Neural progenitor cell (in vitro differentiated cells): ENCODE measurements at regions not wholly inside any gene's neighbourhood (a gene's known extent, or its start where the extent isn't known, plus 50 kb on each side); places are given as distances from the start of the nearest gene placed in this dataset.

Experiments
- DNase-seq: peaks from one replicate; pipeline ENCODE4 v3.0.0-alpha.2; 2016; ENCODE audit warnings: low spot score
- H2AFZ ChIP-seq: fragments of 200-600 bp; sonication (generic); replicated peaks from 2 replicates; pipeline ENCODE4 v1.6.1; 2016; ENCODE audit warnings: antibody characterized with exemption
- H3F3A ChIP-seq: fragments of 200-600 bp; sonication (generic); 2 replicates; pipeline ENCODE4 v1.6.1; 2016; ENCODE audit warnings: antibody characterized with exemption, low read depth
- H3K27ac ChIP-seq: fragments of 200-600 bp; sonication (generic); 2 replicates; pipeline ENCODE4 v1.5.1; 2016; ENCODE audit warnings: mild to moderate bottlenecking
- H3K27me3 ChIP-seq: fragments of 200-600 bp; sonication (generic); 2 replicates; pipeline ENCODE4 v1.6.1; 2016; ENCODE audit warnings: mild to moderate bottlenecking, moderate library complexity
- H3K36me3 ChIP-seq: fragments of 200-600 bp; sonication (generic); 2 replicates; pipeline ENCODE4 v1.5.1; 2016
- H3K4me1 ChIP-seq: fragments of 200-600 bp; sonication (generic); 2 replicates; pipeline ENCODE4 v1.6.1; 2016; ENCODE audit warnings: mixed run types
- H3K4me2 ChIP-seq: fragments of 200-600 bp; sonication (generic); 2 replicates; pipeline ENCODE4 v1.6.1; 2016
- H3K4me3 ChIP-seq: fragments of 200-600 bp; sonication (generic); 2 replicates; pipeline ENCODE4 v1.5.1; 2016
- H3K79me2 ChIP-seq: fragments of 200-600 bp; sonication (generic); 2 replicates; pipeline ENCODE4 v1.6.1; 2016; ENCODE audit warnings: low read depth
- H3K9ac ChIP-seq: fragments of 200-600 bp; sonication (generic); 2 replicates; pipeline ENCODE4 v1.6.1; 2016
- H3K9me3 ChIP-seq: fragments of 200-600 bp; sonication (generic); 2 replicates; pipeline ENCODE4 v1.5.1; 2016; ENCODE audit warnings: low read depth
- H4K20me1 ChIP-seq: fragments of 200-600 bp; sonication (generic); 2 replicates; pipeline ENCODE4 v1.6.1; 2016; ENCODE audit warnings: low read depth
- H3K27ac Mint-ChIP-seq: 3 replicates; pipeline ENCODE4 v1.8.0; 2021; ENCODE audit warnings: mixed read lengths
- H3K27me3 Mint-ChIP-seq: 2 replicates; pipeline ENCODE4 v1.8.0; 2022; ENCODE audit warnings: low read depth, mild to moderate bottlenecking, inconsistent platforms, moderate library complexity, mixed read lengths; ENCODE audit not compliant: insufficient read depth
- H3K36me3 Mint-ChIP-seq: 3 replicates; pipeline ENCODE4 v1.8.0; 2021; ENCODE audit warnings: mixed read lengths
- H3K4me1 Mint-ChIP-seq: 3 replicates; pipeline ENCODE4 v1.8.0; 2021; ENCODE audit warnings: mixed read lengths
- H3K4me3 Mint-ChIP-seq: 3 replicates; pipeline ENCODE4 v1.8.0; 2021; ENCODE audit warnings: mild to moderate bottlenecking, moderate library complexity, mixed read lengths
- H3K9me3 Mint-ChIP-seq: 3 replicates; pipeline ENCODE4 v1.8.0; 2020; ENCODE audit warnings: mixed read lengths
- CTCF ChIP-seq: fragments of 200-600 bp; sonication (generic); IDR thresholded peaks from 2 replicates; pipeline ENCODE4 v1.5.1; 2017; ENCODE audit warnings: antibody characterized with exemption, mild to moderate bottlenecking
- EZH2 ChIP-seq: fragments of 200-600 bp; sonication (generic); IDR thresholded peaks from 2 replicates; pipeline ENCODE4 v1.6.1; 2017; ENCODE audit warnings: antibody characterized with exemption, mild to moderate bottlenecking, moderate library complexity
- EZH2phosphoT487 ChIP-seq: fragments of 200-600 bp; sonication (generic); IDR thresholded peaks from 2 replicates; pipeline ENCODE4 v1.6.1; 2017; ENCODE audit warnings: antibody characterized with exemption

GRCh38 chrX:114166601-114167000, 417.3 kb upstream of the HTR2C start:
- no peaks in the 10 kb centered on the region for H3K4me1 Mint-ChIP-seq
- peaks cover 2% of the 10 kb centered on the region for H3K27me3 Mint-ChIP-seq
- Histone ChIP-seq H3K4me3 (no peak overlapping the region), H3K27me3 (no peaks in the 10 kb centered on the region), H4K20me1 (no peaks in the 10 kb centered on the region), H3K4me2 (no peak overlapping the region), H3K4me1 (no peaks in the 10 kb centered on the region), H2AFZ (no peak overlapping the region), H3K36me3 (peaks cover 7% of the 10 kb centered on the region), H3F3A (no peaks in the 10 kb centered on the region), H3K79me2 (no peaks in the 10 kb centered on the region), H3K9ac (no peak overlapping the region), H3K9me3 (peaks cover 16% of the 10 kb centered on the region), H3K27ac (no peak overlapping the region)
- H3K36me3 Mint-ChIP-seq, result no peaks in the 10 kb centered on the region
- no peak for DNase-seq
- no peak overlapping the region for H3K27ac Mint-ChIP-seq
- TF ChIP-seq EZH2phosphoT487, result no peak
- TF ChIP-seq EZH2, result no peak
- no peak for TF ChIP-seq CTCF
- H3K9me3 Mint-ChIP-seq, result peaks cover 18% of the 10 kb centered on the region
- no peak overlapping the region for H3K4me3 Mint-ChIP-seq

GRCh38 chrX:114165537-114165936, 418.3 kb upstream of the HTR2C start:
- no peak overlapping the region for H3K9ac ChIP-seq
- H3K36me3 Mint-ChIP-seq, result no peaks in the 10 kb centered on the region
- no peaks in the 10 kb centered on the region for H3K4me1 Mint-ChIP-seq
- no peaks in the 10 kb centered on the region for H3K27me3 Mint-ChIP-seq
- no peak overlapping the region for H2AFZ ChIP-seq
- H3K4me2 ChIP-seq, result no peak overlapping the region
- no peaks in the 10 kb centered on the region for H4K20me1 ChIP-seq
- H3K9me3 ChIP-seq, result peaks cover 16% of the 10 kb centered on the region
- TF ChIP-seq EZH2phosphoT487 (no peak), CTCF (no peak), EZH2 (no peak)
- peaks cover 19% of the 10 kb centered on the region for H3K9me3 Mint-ChIP-seq
- H3K4me3 ChIP-seq, result no peak overlapping the region
- H3F3A ChIP-seq, result no peaks in the 10 kb centered on the region
- no peaks in the 10 kb centered on the region for H3K4me1 ChIP-seq
- no peak overlapping the region for H3K27ac ChIP-seq
- H3K27me3 ChIP-seq, result no peaks in the 10 kb centered on the region
- H3K36me3 ChIP-seq, result peaks cover 7% of the 10 kb centered on the region
- H3K27ac Mint-ChIP-seq, result no peak overlapping the region
- H3K4me3 Mint-ChIP-seq, result no peak overlapping the region
- H3K79me2 ChIP-seq, result no peaks in the 10 kb centered on the region
- no peak for DNase-seq

DNA sequence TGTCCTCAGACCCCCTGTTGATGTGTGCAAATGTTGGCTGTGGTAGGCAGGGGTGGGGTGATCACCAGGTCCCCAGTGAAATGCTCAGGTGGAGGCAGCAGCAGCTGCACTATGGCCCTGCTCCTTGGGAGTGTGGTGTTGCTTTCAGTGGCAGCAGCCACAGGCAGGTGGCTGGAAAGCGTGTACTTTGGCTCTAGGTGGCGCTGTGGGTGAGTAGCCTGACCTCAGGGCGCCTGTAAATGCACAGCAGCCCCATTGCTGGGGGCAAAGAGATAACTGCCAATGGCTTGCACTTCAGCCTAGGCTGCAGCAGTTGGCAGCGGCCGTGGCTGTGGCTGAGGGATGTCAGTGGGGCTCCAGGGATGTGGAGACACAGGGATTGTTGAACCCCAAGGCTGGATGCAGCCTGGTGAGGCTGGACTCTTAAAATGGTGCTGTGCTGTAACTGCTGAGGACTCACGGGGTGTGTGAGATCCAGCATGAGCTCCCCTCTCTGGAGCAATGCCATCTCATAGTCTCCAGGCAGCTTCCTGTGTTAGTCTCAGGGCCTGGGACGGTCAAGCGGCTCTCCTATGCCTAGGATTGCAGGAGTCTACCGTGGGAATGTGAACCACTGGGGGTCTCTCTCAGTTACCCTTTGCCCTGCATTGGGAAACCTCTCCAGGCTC, 421.7 kb upstream of the HTR2C start:
- H3K36me3 Mint-ChIP-seq, result no peaks in the 10 kb centered on the region
- Histone ChIP-seq H3K27ac (no peak overlapping the region), H3K9ac (no peak overlapping the region), H3F3A (peaks cover 3% of the 10 kb centered on the region), H4K20me1 (no peaks in the 10 kb centered on the region), H3K4me2 (no peak overlapping the region), H3K79me2 (no peaks in the 10 kb centered on the region), H3K4me3 (no peak overlapping the region), H3K36me3 (peaks cover 7% of the 10 kb centered on the region), H3K4me1 (no peaks in the 10 kb centered on the region), H3K9me3 (peaks cover 8% of the 10 kb centered on the region), H3K27me3 (no peaks in the 10 kb centered on the region), H2AFZ (no peak overlapping the region)
- no peak for TF ChIP-seq EZH2
- TF ChIP-seq EZH2phosphoT487, result no peak
- TF ChIP-seq CTCF, result peak; percentile 65
- no peaks in the 10 kb centered on the region for H3K4me1 Mint-ChIP-seq
- no peak overlapping the region for H3K27ac Mint-ChIP-seq
- no peak overlapping the region for H3K4me3 Mint-ChIP-seq
- H3K9me3 Mint-ChIP-seq, result peaks cover 9% of the 10 kb centered on the region
- H3K27me3 Mint-ChIP-seq, result no peaks in the 10 kb centered on the region
- DNase-seq, result peak; percentile 60
